SJSA1 (cell line): ENCODE measurements at regions not wholly inside any gene's neighbourhood (a gene's known extent, or its start where the extent isn't known, plus 50 kb on each side); places are given as distances from the start of the nearest gene placed in this dataset.

Experiments
- DNase-seq, 2 experiments: peaks; one replicate each; pipeline ENCODE4 v3.0.0-alpha.2; 2015 to 2020; ENCODE audit warnings: low spot score in 2 of 2, low read depth in 1 of 2
- H3K27ac ChIP-seq: fragments of 250-450 bp; sonication (Bioruptor Pico); 2 replicates; pipeline ENCODE4 v1.5.1; 2020; ENCODE audit warnings: mild to moderate bottlenecking, moderate library complexity
- H3K27me3 ChIP-seq: fragments of 250-450 bp; sonication (Bioruptor Pico); replicated peaks from 2 replicates; pipeline ENCODE4 v1.5.1; 2020; ENCODE audit warnings: mild to moderate bottlenecking, moderate library complexity
- H3K36me3 ChIP-seq: fragments of 250-450 bp; sonication (Bioruptor Pico); 2 replicates; pipeline ENCODE4 v1.5.1; 2020; ENCODE audit warnings: mild to moderate bottlenecking
- H3K4me1 ChIP-seq: fragments of 250-450 bp; sonication (Bioruptor Pico); replicated peaks from 2 replicates; pipeline ENCODE4 v1.6.1; 2021; ENCODE audit warnings: mild to moderate bottlenecking
- H3K4me3 ChIP-seq: fragments of 250-450 bp; sonication (Bioruptor Pico); 2 replicates; pipeline ENCODE4 v1.5.1; 2020; ENCODE audit warnings: mild to moderate bottlenecking
- H3K9me3 ChIP-seq: fragments of 250-450 bp; sonication (Bioruptor Pico); replicated peaks from 2 replicates; pipeline ENCODE4 v1.5.1; 2020; ENCODE audit warnings: mild to moderate bottlenecking

GRCh38 chr11:127059286-127059685 is 58.7 kb upstream of the KIRREL3 start:
- no peak for DNase-seq
- no peaks in the 10 kb centered on the region for H3K9me3 ChIP-seq
- no peaks in the 10 kb centered on the region for H3K36me3 ChIP-seq
- H3K27me3 ChIP-seq, result no peaks in the 10 kb centered on the region
- peaks cover 17% of the 10 kb centered on the region for H3K4me1 ChIP-seq
- no peak overlapping the region for H3K4me3 ChIP-seq
- H3K27ac ChIP-seq, result peak overlapping the region; percentile 76

DNA sequence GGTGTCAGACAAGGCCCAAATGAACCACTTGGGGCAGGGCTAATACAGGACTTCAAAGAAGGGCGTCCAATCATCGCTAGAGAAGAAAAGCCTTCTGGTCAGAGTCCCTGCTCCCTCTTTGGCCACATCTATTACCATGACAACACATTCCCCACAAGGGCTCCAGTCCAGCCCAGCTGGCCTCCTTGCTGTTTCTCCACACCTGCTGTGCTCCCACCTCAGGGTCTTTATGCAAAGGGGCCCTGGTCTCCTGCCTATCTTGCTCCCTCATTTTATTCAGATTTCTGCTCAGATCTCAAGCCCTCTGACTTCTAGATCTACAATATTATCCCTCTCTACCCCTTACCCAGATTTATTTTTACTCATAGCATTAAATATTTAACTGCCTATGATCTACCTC is 58.0 kb upstream of the KIRREL3 start:
- Histone ChIP-seq H3K4me3 (no peak overlapping the region), H3K27ac (no peak overlapping the region), H3K4me1 (peaks cover 17% of the 10 kb centered on the region), H3K27me3 (no peaks in the 10 kb centered on the region), H3K36me3 (no peaks in the 10 kb centered on the region), H3K9me3 (no peaks in the 10 kb centered on the region)
- DNase-seq, result no peak

- Histone ChIP-seq H3K9me3 (no peaks in the 10 kb centered on the region), H3K4me3 (no peak overlapping the region), H3K27ac (no peak overlapping the region), H3K4me1 (peaks cover 20% of the 10 kb centered on the region), H3K36me3 (no peaks in the 10 kb centered on the region), H3K27me3 (no peaks in the 10 kb centered on the region)
- DNase-seq, result no peak
These were observed 56.6 kb upstream of the KIRREL3 start for GRCh38 chr11:127057126-127057525.

GRCh38 chr11:127056338-127056971 is 55.9 kb upstream of the KIRREL3 start:
- no peaks in the 10 kb centered on the region for H3K9me3 ChIP-seq
- H3K4me3 ChIP-seq, result no peak overlapping the region
- no peaks in the 10 kb centered on the region for H3K27me3 ChIP-seq
- H3K27ac ChIP-seq, result no peak overlapping the region
- H3K36me3 ChIP-seq, result no peaks in the 10 kb centered on the region
- DNase-seq, result no peak
- H3K4me1 ChIP-seq, result peaks cover 21% of the 10 kb centered on the region

GRCh38 chr11:127055236-127055635 is 54.7 kb upstream of the KIRREL3 start:
- no peaks in the 10 kb centered on the region for H3K27me3 ChIP-seq
- no peak overlapping the region for H3K27ac ChIP-seq
- no peaks in the 10 kb centered on the region for H3K9me3 ChIP-seq
- DNase-seq, result no peak
- no peaks in the 10 kb centered on the region for H3K36me3 ChIP-seq
- H3K4me3 ChIP-seq, result no peak overlapping the region
- peaks cover 18% of the 10 kb centered on the region for H3K4me1 ChIP-seq

- Histone ChIP-seq H3K27me3 (no peaks in the 10 kb centered on the region), H3K4me1 (peaks cover 7% of the 10 kb centered on the region), H3K27ac (no peak overlapping the region), H3K9me3 (no peaks in the 10 kb centered on the region), H3K36me3 (no peaks in the 10 kb centered on the region), H3K4me3 (no peak overlapping the region)
- no peak for DNase-seq
These were observed 53.6 kb upstream of the KIRREL3 start for GRCh38 chr11:127054153-127054552.

- Histone ChIP-seq H3K4me1 (0 out of 2 replicates have a peak, but pooled peaks cover 3% of the 10 kb centered on the region), H3K36me3 (no peaks in the 10 kb centered on the region), H3K27ac (no peak overlapping the region), H3K4me3 (no peak overlapping the region), H3K27me3 (no peaks in the 10 kb centered on the region), H3K9me3 (no peaks in the 10 kb centered on the region)
- peak in 1 of 2 experiments; percentile 1 for DNase-seq
These were observed 51.8 kb upstream of the KIRREL3 start for GRCh38 chr11:127052404-127052803.
